WTC11 (cell line): ENCODE measurements at regions not wholly inside any gene's neighbourhood (a gene's known extent, or its start where the extent isn't known, plus 50 kb on each side); places are given as distances from the start of the nearest gene placed in this dataset.
"Not testable (repeated sequence)": the region's sequence is repeated elsewhere in the genome, so short reads cannot be mapped to it uniquely, and the experiment has no call there.

Experiments used
- ATAC-seq: fragments of 200-7000 bp; cut with Tn5 transposase; 2 replicates; pipeline ENCODE4 v1.10.0; 2021; ENCODE audit warnings: mild to moderate bottlenecking, moderate library complexity
- CTCF ChIA-PET: fragments of 300-600 bp; sonication (Branson Sonifier 250); formaldehyde crosslinking; loops from one replicate; lab custom pipeline; 2021; ENCODE audit warnings: antibody characterized with exemption; lab: Charles Lee
- POLR2A ChIA-PET: fragments of 350-600 bp; sonication (Branson Sonifier 250); formaldehyde crosslinking; loops from one replicate; lab custom pipeline; 2021; ENCODE audit warnings: antibody characterized with exemption; lab: Charles Lee
- DNase-seq: peaks from one replicate; pipeline ENCODE4 v3.0.0; 2021; ENCODE audit warnings: low spot score
- H3K27ac Mint-ChIP-seq: 2 replicates; pipeline ENCODE4 v1.8.0; 2021; ENCODE audit warnings: mixed read lengths
- H3K27me3 Mint-ChIP-seq: 2 replicates; pipeline ENCODE4 v1.8.0; 2021; ENCODE audit warnings: low read depth, mild to moderate bottlenecking, moderate library complexity, mixed read lengths
- H3K36me3 Mint-ChIP-seq: 2 replicates; pipeline ENCODE4 v1.8.0; 2021; ENCODE audit warnings: mixed read lengths
- H3K4me1 Mint-ChIP-seq: 2 replicates; pipeline ENCODE4 v1.8.0; 2022; ENCODE audit warnings: mixed read lengths
- H3K4me3 Mint-ChIP-seq: 2 replicates; pipeline ENCODE4 v1.8.0; 2021; ENCODE audit warnings: mild to moderate bottlenecking, moderate library complexity, mixed read lengths
- H3K9me3 Mint-ChIP-seq: 2 replicates; pipeline ENCODE4 v1.8.0; 2021; ENCODE audit warnings: mixed read lengths
- ATF1 ChIP-seq: sonication (generic); formaldehyde crosslinking; IDR thresholded peaks from 2 replicates; pipeline ENCODE4 v1.8.1; 2023; ENCODE audit warnings: mild to moderate bottlenecking, moderate library complexity, missing genetic modification reagents
- GRHL2 ChIP-seq: fragments of 250-450 bp; sonication (Bioruptor Pico); IDR thresholded peaks from 2 replicates; pipeline ENCODE4 v1.8.0; 2022; ENCODE audit warnings: mild to moderate bottlenecking, moderate library complexity; ENCODE audit not compliant: insufficient replicate concordance, severe bottlenecking
- TEAD4 ChIP-seq: sonication (generic); formaldehyde crosslinking; IDR thresholded peaks from 2 replicates; pipeline ENCODE4 v1.8.0; 2022; ENCODE audit warnings: mild to moderate bottlenecking, missing genetic modification reagents
- ZNF317 ChIP-seq: sonication (generic); formaldehyde crosslinking; IDR thresholded peaks from 2 replicates; pipeline ENCODE4 v1.8.1; 2023; ENCODE audit warnings: low read depth, mild to moderate bottlenecking, moderate library complexity, missing genetic modification reagents, borderline replicate concordance
- ZNF416 ChIP-seq: fragments of 250-450 bp; sonication (Bioruptor Pico); IDR thresholded peaks from 2 replicates; pipeline ENCODE4 v1.9.0; 2021; ENCODE audit warnings: mild to moderate bottlenecking, inconsistent platforms
- ZNF671 ChIP-seq: fragments of 250-450 bp; sonication (Bioruptor Pico); IDR thresholded peaks from 2 replicates; pipeline ENCODE4 v1.8.0; 2021; ENCODE audit warnings: mild to moderate bottlenecking
- TF ChIP-seq, protein P1 (sequence below): fragments of 250-450 bp; sonication (Bioruptor Pico); IDR thresholded peaks from 2 replicates; pipeline ENCODE4 v1.9.0; 2021; ENCODE audit warnings: mild to moderate bottlenecking
- TF ChIP-seq, protein P2 (sequence below): sonication (generic); formaldehyde crosslinking; IDR thresholded peaks from 2 replicates; pipeline ENCODE4 v1.8.0; 2023; ENCODE audit warnings: mild to moderate bottlenecking, missing genetic modification reagents
- TF ChIP-seq, protein P3 (sequence below): fragments of 250-450 bp; sonication (Bioruptor Pico); IDR thresholded peaks from 2 replicates; pipeline ENCODE4 v1.9.0; 2021; ENCODE audit warnings: mild to moderate bottlenecking
- TF ChIP-seq, protein P4 (sequence below): fragments of 250-450 bp; sonication (Bioruptor Pico); IDR thresholded peaks from 2 replicates; pipeline ENCODE4 v1.8.0; 2021; ENCODE audit warnings: mild to moderate bottlenecking

DNA sequence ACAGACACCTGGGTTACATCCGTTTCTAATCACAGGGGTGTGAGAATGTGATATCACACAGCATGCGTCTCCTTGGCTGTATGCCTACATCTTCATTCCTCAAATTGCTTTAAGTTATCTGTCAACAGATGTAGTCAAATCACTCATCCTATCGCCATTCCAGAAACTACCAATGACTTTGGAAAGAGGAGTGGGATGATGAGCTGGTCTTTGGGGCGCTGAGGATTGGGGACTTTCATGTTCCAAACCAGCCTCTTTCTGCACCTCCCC is 104.8 kb downstream of the NAV1 start:
- Mint-ChIP-seq H3K27ac (no peak overlapping the region; the same call in 1 of the 2 replicates), H3K4me3 (no peak overlapping the region), H3K36me3 (no peaks in the 10 kb centered on the region), H3K4me1 (peaks cover 20% of the 10 kb centered on the region), H3K9me3 (no peaks in the 10 kb centered on the region), H3K27me3 (peaks cover 16% of the 10 kb centered on the region)
- ATAC-seq = no peak
- TF ChIP-seq, protein P1, sequence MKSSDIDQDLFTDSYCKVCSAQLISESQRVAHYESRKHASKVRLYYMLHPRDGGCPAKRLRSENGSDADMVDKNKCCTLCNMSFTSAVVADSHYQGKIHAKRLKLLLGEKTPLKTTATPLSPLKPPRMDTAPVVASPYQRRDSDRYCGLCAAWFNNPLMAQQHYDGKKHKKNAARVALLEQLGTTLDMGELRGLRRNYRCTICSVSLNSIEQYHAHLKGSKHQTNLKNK (CRISPR knock-in tag) = no peak
- no peak for TF ChIP-seq GRHL2 (CRISPR knock-in tag)
- no peak for TF ChIP-seq TEAD4 (CRISPR knock-in tag)
- no peak for TF ChIP-seq ZNF416 (CRISPR knock-in tag)
- DNase-seq = no peak
- ChIA-PET POLR2A (no interaction called here), CTCF (no interaction called here)

DNA sequence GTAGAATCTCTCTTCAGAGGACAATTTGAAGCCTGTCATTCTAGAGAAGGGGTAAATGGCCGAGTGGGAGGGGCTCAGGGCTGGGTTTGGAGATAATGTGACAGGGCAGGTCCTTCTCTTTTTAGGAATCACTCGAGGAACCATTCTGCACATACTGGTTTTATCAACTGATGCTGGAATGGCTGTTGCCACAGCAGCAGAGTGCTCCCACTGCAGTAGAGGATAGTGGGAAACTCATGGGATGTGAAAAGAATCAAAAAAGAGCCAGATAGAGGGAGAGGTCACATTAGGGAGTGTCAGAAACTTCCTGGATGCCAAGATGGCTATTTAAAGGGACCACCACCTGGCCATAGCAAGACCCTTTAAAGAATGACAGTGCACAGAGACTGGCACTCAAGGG is 105.3 kb downstream of the NAV1 start:
- no peaks in the 10 kb centered on the region for H3K36me3 Mint-ChIP-seq
- no peak for ATAC-seq
- TF ChIP-seq, protein P2, sequence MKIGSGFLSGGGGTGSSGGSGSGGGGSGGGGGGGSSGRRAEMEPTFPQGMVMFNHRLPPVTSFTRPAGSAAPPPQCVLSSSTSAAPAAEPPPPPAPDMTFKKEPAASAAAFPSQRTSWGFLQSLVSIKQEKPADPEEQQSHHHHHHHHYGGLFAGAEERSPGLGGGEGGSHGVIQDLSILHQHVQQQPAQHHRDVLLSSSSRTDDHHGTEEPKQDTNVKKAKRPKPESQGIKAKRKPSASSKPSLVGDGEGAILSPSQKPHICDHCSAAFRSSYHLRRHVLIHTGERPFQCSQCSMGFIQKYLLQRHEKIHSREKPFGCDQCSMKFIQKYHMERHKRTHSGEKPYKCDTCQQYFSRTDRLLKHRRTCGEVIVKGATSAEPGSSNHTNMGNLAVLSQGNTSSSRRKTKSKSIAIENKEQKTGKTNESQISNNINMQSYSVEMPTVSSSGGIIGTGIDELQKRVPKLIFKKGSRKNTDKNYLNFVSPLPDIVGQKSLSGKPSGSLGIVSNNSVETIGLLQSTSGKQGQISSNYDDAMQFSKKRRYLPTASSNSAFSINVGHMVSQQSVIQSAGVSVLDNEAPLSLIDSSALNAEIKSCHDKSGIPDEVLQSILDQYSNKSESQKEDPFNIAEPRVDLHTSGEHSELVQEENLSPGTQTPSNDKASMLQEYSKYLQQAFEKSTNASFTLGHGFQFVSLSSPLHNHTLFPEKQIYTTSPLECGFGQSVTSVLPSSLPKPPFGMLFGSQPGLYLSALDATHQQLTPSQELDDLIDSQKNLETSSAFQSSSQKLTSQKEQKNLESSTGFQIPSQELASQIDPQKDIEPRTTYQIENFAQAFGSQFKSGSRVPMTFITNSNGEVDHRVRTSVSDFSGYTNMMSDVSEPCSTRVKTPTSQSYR (CRISPR knock-in tag) = no peak
- no peak for DNase-seq
- ChIA-PET CTCF (no interaction called here), POLR2A (no interaction called here)
- no peak overlapping the region for H3K27ac Mint-ChIP-seq
- H3K9me3 Mint-ChIP-seq = no peaks in the 10 kb centered on the region
- no peak overlapping the region for H3K4me3 Mint-ChIP-seq
- peaks cover 20% of the 10 kb centered on the region for H3K4me1 Mint-ChIP-seq
- H3K27me3 Mint-ChIP-seq = peaks cover 16% of the 10 kb centered on the region

DNA sequence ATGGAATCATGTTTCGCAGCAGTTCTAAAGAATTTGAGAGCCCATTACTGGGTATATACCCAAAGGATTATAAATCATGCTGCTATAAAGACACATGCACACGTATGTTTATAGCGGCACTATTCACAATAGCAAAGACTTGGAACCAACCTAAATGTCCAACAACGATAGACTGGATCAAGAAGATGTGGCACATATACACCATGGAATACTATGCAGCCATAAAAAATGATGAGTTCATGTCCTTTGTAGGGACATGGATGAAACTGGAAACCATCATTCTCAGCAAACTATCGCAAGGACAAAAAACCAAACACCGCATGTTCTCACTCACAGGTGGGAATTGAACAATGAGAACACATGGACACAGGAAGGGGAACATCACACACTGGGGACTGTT is 106.1 kb downstream of the NAV1 start:
- POLR2A ChIA-PET, H3K4me3 Mint-ChIP-seq, H3K36me3 Mint-ChIP-seq, H3K9me3 Mint-ChIP-seq, DNase-seq, ATAC-seq, H3K27ac Mint-ChIP-seq, CTCF ChIA-PET: not testable (repeated sequence)
- H3K27me3 Mint-ChIP-seq = peaks cover 16% of the 10 kb centered on the region
- H3K4me1 Mint-ChIP-seq = peaks cover 17% of the 10 kb centered on the region

DNA sequence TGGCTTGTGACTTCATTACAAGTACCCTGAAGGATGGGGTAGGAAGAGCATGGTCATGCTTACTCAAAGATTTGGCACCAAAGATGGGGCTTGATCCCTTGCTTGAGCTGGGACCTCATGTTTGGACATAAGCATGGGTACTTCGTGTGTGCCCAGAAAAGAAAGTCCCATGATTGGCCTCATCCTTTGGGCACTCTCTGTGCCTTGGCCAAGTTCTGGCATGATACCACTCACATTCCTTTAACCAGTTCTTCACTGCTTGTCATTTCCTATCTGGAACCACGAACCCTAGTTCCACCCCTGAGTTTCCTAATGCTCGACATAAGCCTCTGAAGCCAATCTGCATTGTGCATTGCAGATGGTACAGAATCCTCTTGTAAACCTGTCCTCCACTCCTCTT is 107.0 kb downstream of the NAV1 start:
- ChIA-PET CTCF (no interaction called here), POLR2A (no interaction called here)
- TF ChIP-seq ZNF671 (CRISPR knock-in tag) (no peak), ATF1 (CRISPR knock-in tag) (no peak), ZNF317 (no peak), TEAD4 (CRISPR knock-in tag) (no peak)
- TF ChIP-seq, protein P3, sequence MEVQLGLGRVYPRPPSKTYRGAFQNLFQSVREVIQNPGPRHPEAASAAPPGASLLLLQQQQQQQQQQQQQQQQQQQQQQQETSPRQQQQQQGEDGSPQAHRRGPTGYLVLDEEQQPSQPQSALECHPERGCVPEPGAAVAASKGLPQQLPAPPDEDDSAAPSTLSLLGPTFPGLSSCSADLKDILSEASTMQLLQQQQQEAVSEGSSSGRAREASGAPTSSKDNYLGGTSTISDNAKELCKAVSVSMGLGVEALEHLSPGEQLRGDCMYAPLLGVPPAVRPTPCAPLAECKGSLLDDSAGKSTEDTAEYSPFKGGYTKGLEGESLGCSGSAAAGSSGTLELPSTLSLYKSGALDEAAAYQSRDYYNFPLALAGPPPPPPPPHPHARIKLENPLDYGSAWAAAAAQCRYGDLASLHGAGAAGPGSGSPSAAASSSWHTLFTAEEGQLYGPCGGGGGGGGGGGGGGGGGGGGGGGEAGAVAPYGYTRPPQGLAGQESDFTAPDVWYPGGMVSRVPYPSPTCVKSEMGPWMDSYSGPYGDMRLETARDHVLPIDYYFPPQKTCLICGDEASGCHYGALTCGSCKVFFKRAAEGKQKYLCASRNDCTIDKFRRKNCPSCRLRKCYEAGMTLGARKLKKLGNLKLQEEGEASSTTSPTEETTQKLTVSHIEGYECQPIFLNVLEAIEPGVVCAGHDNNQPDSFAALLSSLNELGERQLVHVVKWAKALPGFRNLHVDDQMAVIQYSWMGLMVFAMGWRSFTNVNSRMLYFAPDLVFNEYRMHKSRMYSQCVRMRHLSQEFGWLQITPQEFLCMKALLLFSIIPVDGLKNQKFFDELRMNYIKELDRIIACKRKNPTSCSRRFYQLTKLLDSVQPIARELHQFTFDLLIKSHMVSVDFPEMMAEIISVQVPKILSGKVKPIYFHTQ (CRISPR knock-in tag) = no peak
- TF ChIP-seq, protein P4, sequence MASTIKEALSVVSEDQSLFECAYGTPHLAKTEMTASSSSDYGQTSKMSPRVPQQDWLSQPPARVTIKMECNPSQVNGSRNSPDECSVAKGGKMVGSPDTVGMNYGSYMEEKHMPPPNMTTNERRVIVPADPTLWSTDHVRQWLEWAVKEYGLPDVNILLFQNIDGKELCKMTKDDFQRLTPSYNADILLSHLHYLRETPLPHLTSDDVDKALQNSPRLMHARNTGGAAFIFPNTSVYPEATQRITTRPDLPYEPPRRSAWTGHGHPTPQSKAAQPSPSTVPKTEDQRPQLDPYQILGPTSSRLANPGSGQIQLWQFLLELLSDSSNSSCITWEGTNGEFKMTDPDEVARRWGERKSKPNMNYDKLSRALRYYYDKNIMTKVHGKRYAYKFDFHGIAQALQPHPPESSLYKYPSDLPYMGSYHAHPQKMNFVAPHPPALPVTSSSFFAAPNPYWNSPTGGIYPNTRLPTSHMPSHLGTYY (CRISPR knock-in tag) = no peak
- ATAC-seq = no peak
- Mint-ChIP-seq H3K9me3 (no peaks in the 10 kb centered on the region), H3K4me1 (peaks cover 22% of the 10 kb centered on the region), H3K27ac (no peak overlapping the region), H3K4me3 (no peak overlapping the region), H3K27me3 (peaks cover 20% of the 10 kb centered on the region), H3K36me3 (no peaks in the 10 kb centered on the region)
- no peak for DNase-seq
